ENCODE measurements at regions not wholly inside any gene's neighbourhood (a gene's known extent, or its start where the extent isn't known, plus 50 kb on each side); places are given as distances from the start of the nearest gene placed in this dataset.

- no peak for ATAC-seq
Measured at GRCh38 chr22:49227670-49228069, 600.0 kb downstream of the BRD1 start.

GRCh38 chr22:49226096-49226495 lies 601.6 kb downstream of the BRD1 start:
- no peak for ATAC-seq

- ATAC-seq, result no peak
Measured at GRCh38 chr22:49224243-49224642, 603.4 kb downstream of the BRD1 start.

- ATAC-seq, result no peak
Measured at GRCh38 chr22:49218142-49218541, 609.5 kb downstream of the BRD1 start.

- no peak for ATAC-seq
Measured at GRCh38 chr22:49216579-49216978, 611.1 kb downstream of the BRD1 start.

GRCh38 chr22:49215840-49216239 lies 611.8 kb downstream of the BRD1 start:
- no peak for ATAC-seq

- ATAC-seq, result no peak
Measured at GRCh38 chr22:49214976-49215375, 612.7 kb downstream of the BRD1 start.

GRCh38 chr22:49213731-49214352 lies 613.8 kb downstream of the BRD1 start:
- ATAC-seq, result no peak

- ATAC-seq, result no peak
Measured at GRCh38 chr22:49212466-49212865, 615.2 kb downstream of the BRD1 start.

GRCh38 chr22:49212002-49212401 lies 615.7 kb downstream of the BRD1 start:
- ATAC-seq, result no peak

- no peak for ATAC-seq
Measured at GRCh38 chr22:49211176-49211575, 616.5 kb downstream of the BRD1 start.

- ATAC-seq, result no peak
Measured at GRCh38 chr22:49210606-49211005, 617.1 kb downstream of the BRD1 start.

- no peak for ATAC-seq
Measured at GRCh38 chr22:49209452-49210195, 618.0 kb downstream of the BRD1 start.

GRCh38 chr22:49208768-49209252 lies 618.9 kb downstream of the BRD1 start:
- no peak for ATAC-seq

GRCh38 chr22:49208004-49208402 lies 619.7 kb downstream of the BRD1 start:
- ATAC-seq, result no peak

- no peak for ATAC-seq
Measured at GRCh38 chr22:49207008-49208003, 620.4 kb downstream of the BRD1 start.

- ATAC-seq, result no peak
Measured at GRCh38 chr22:49206281-49206680, 621.4 kb downstream of the BRD1 start.

GRCh38 chr22:49205483-49205800 lies 622.2 kb downstream of the BRD1 start:
- ATAC-seq, result no peak

- no peak for ATAC-seq
Measured at GRCh38 chr22:49204599-49205482, 622.8 kb downstream of the BRD1 start.

GRCh38 chr22:49203859-49204598 lies 623.6 kb downstream of the BRD1 start:
- ATAC-seq, result no peak

- ATAC-seq, result no peak
Measured at GRCh38 chr22:49203091-49203858, 624.4 kb downstream of the BRD1 start.

All from activated CD4-positive, CD25-positive, alpha-beta regulatory T cell treated with anti-CD3 and anti-CD28 coated beads, Interleukin-2, amount 50 U/mL, for 24 hours (primary cell).